Fibroblast of lung (primary cell): ENCODE measurements at regions not wholly inside any gene's neighbourhood (a gene's known extent, or its start where the extent isn't known, plus 50 kb on each side); places are given as distances from the start of the nearest gene placed in this dataset.

ENCODE experiments used
- DNase-seq, 2 donors: peaks; one replicate each; pipeline versions ENCODE4 v3.0.0 to v3.0.0-alpha.2; 2010; ENCODE audit warnings: low read depth in 2 of 2
- H2AFZ ChIP-seq: 2 replicates; pipeline ENCODE4 v1.5.1; 2012; ENCODE audit warnings: low read length, control low read depth, inconsistent platforms
- H3K27ac ChIP-seq: 2 replicates; pipeline ENCODE4 v1.5.1; 2011; ENCODE audit warnings: low read length, control low read depth; ENCODE audit not compliant: insufficient read depth
- H3K27me3 ChIP-seq: 2 replicates; pipeline ENCODE4 v1.5.1; 2011; ENCODE audit warnings: mild to moderate bottlenecking, low read length; ENCODE audit not compliant: control insufficient read depth, insufficient read depth
- H3K36me3 ChIP-seq: 2 replicates; pipeline ENCODE4 v1.5.1; 2011; ENCODE audit warnings: low read length; ENCODE audit not compliant: control insufficient read depth, insufficient read depth
- H3K4me1 ChIP-seq: 2 replicates; pipeline ENCODE4 v1.5.1; 2011; ENCODE audit warnings: low read length; ENCODE audit not compliant: control insufficient read depth, insufficient read depth; ENCODE audit errors: extremely low read depth
- H3K4me2 ChIP-seq: 2 replicates; pipeline ENCODE4 v1.5.1; 2011; ENCODE audit warnings: low read length, control low read depth; ENCODE audit not compliant: insufficient read depth; ENCODE audit errors: extremely low read depth
- H3K4me3 ChIP-seq, 4 experiments: fragments of 200-600 bp in 1 of 4; sonication (generic) in 1 of 4; replicated peaks in 1 of 4; 2 replicates each; pipeline ENCODE4 v1.5.1; 2011 to 2016; ENCODE audit warnings: low read length in 4 of 4, low read depth in 3 of 4, mild to moderate bottlenecking in 3 of 4, control low read depth in 2 of 4, inconsistent platforms in 1 of 4, mixed read lengths in 1 of 4; ENCODE audit not compliant: insufficient read depth in 1 of 4; ENCODE audit errors: control extremely low read depth in 1 of 4
- H3K79me2 ChIP-seq: 2 replicates; pipeline ENCODE4 v1.5.1; 2012; ENCODE audit warnings: mild to moderate bottlenecking, low read length, inconsistent platforms; ENCODE audit not compliant: control insufficient read depth, insufficient read depth
- H3K9ac ChIP-seq: 2 replicates; pipeline ENCODE4 v1.5.1; 2011; ENCODE audit warnings: mild to moderate bottlenecking, low read length, control low read depth; ENCODE audit not compliant: insufficient read depth
- H3K9me3 ChIP-seq: 2 replicates; pipeline ENCODE4 v1.5.1; 2012; ENCODE audit warnings: low read depth, low read length; ENCODE audit not compliant: control insufficient read depth, insufficient read depth
- H4K20me1 ChIP-seq: 2 replicates; pipeline ENCODE4 v1.5.1; 2011; ENCODE audit warnings: low read length; ENCODE audit not compliant: control insufficient read depth, insufficient read depth; ENCODE audit errors: extremely low read depth
- CTCF ChIP-seq, 2 donors: IDR thresholded peaks in 1 of 2; conservative IDR thresholded peaks in 1 of 2; 1 replicate in 1 of 2; 2 replicates in 1 of 2; pipeline ENCODE4 v1.5.1; 2011 to 2012; ENCODE audit warnings: low read length in 2 of 2, control low read depth in 1 of 2, inconsistent platforms in 1 of 2, low read depth in 1 of 2, mild to moderate bottlenecking in 1 of 2
- EZH2 ChIP-seq: IDR thresholded peaks from 2 replicates; pipeline ENCODE4 v1.5.1; 2012; ENCODE audit warnings: low read length, control low read depth, mild to moderate bottlenecking; ENCODE audit errors: missing control alignments

- no peak overlapping the region for H3K4me3 ChIP-seq
- H3K9ac ChIP-seq, result no peak overlapping the region
- H3K27me3 ChIP-seq, result no peaks in the 10 kb centered on the region
- H3K27ac ChIP-seq, result no peak overlapping the region
- H3K36me3 ChIP-seq, result no peaks in the 10 kb centered on the region
- no peaks in the 10 kb centered on the region for H4K20me1 ChIP-seq
- H3K4me1 ChIP-seq, result no peaks in the 10 kb centered on the region
- H2AFZ ChIP-seq, result no peak overlapping the region
- no peaks in the 10 kb centered on the region for H3K9me3 ChIP-seq
- DNase-seq, result no peak
- H3K4me2 ChIP-seq, result no peak overlapping the region
- no peaks in the 10 kb centered on the region for H3K79me2 ChIP-seq
- TF ChIP-seq EZH2, result no peak
- TF ChIP-seq CTCF (conservative IDR thresholded peaks at IDR 0.05 in 1 of 2, IDR thresholded peaks at IDR 0.05 in 1 of 2; ENCODE audit: low read depth in 1 of 2, low read length in 2 of 2), result no peak
Observed at GRCh38 chr21:23249760-23250159, 2251.6 kb downstream of the NCAM2 start.

- TF ChIP-seq EZH2 (no peak), CTCF (conservative IDR thresholded peaks at IDR 0.05 in 1 of 2, IDR thresholded peaks at IDR 0.05 in 1 of 2; ENCODE audit: low read depth in 1 of 2, low read length in 2 of 2) (no peak)
Observed at GRCh38 chr21:23247334-23247733, 2249.1 kb downstream of the NCAM2 start.

GRCh38 chr21:23245255-23245654 lies 2247.0 kb downstream of the NCAM2 start:
- Histone ChIP-seq H3K27ac (no peak overlapping the region), H4K20me1 (no peaks in the 10 kb centered on the region), H3K9ac (no peak overlapping the region), H2AFZ (no peak overlapping the region), H3K4me3 (no peak overlapping the region), H3K36me3 (no peaks in the 10 kb centered on the region), H3K4me2 (no peak overlapping the region), H3K79me2 (no peaks in the 10 kb centered on the region), H3K27me3 (no peaks in the 10 kb centered on the region), H3K4me1 (no peaks in the 10 kb centered on the region), H3K9me3 (no peaks in the 10 kb centered on the region)
- DNase-seq, result no peak
- no peak for TF ChIP-seq EZH2

More at GRCh38 chr21:23247334-23247733, 2249.1 kb downstream of the NCAM2 start:
- H3K27ac ChIP-seq, result no peak overlapping the region
- no peaks in the 10 kb centered on the region for H3K9me3 ChIP-seq
- H3K27me3 ChIP-seq, result no peaks in the 10 kb centered on the region
- H4K20me1 ChIP-seq, result no peaks in the 10 kb centered on the region
- H3K36me3 ChIP-seq, result no peaks in the 10 kb centered on the region
- H3K4me2 ChIP-seq, result no peak overlapping the region
- no peak overlapping the region for H2AFZ ChIP-seq
- no peaks in the 10 kb centered on the region for H3K79me2 ChIP-seq
- no peak for DNase-seq
- H3K9ac ChIP-seq, result no peak overlapping the region
- no peak overlapping the region for H3K4me3 ChIP-seq
- H3K4me1 ChIP-seq, result no peaks in the 10 kb centered on the region
